OCI-LY7 (cell line): ENCODE measurements at regions not wholly inside any gene's neighbourhood (a gene's known extent, or its start where the extent isn't known, plus 50 kb on each side); places are given as distances from the start of the nearest gene placed in this dataset.

Experiments
- CTCF ChIP-seq: fragments of 200-600 bp; sonication (generic); conservative IDR thresholded peaks from 2 replicates; pipeline ENCODE4 v1.5.1; 2014; ENCODE audit warnings: mild to moderate bottlenecking, antibody characterized with exemption, low read length, moderate library complexity, mixed read lengths
- EZH2phosphoT487 ChIP-seq: fragments of 200-600 bp; sonication (generic); IDR thresholded peaks from 2 replicates; pipeline ENCODE4 v1.6.1; 2018; ENCODE audit warnings: low read depth, borderline replicate concordance, mild to moderate bottlenecking, mixed run types, antibody characterized with exemption, low read length, moderate library complexity, mixed read lengths

GRCh38 chr13:47372751-47373150 lies 475.9 kb upstream of the HTR2A start:
- TF ChIP-seq CTCF, result no peak
- TF ChIP-seq EZH2phosphoT487, result no peak
